Activated naive CD4-positive, alpha-beta T cell treated with Interleukin-2 at 50 U/mL for 16 hours (primary cell): ENCODE measurements at regions not wholly inside any gene's neighbourhood (a gene's known extent, or its start where the extent isn't known, plus 50 kb on each side); places are given as distances from the start of the nearest gene placed in this dataset.
"Not testable (repeated sequence)": the region's sequence is repeated elsewhere in the genome, so short reads cannot be mapped to it uniquely, and the experiment has no call there.

Source experiments
- DNase-seq: peaks from one replicate; pipeline ENCODE4 v3.0.0-alpha.2; 2020

DNA sequence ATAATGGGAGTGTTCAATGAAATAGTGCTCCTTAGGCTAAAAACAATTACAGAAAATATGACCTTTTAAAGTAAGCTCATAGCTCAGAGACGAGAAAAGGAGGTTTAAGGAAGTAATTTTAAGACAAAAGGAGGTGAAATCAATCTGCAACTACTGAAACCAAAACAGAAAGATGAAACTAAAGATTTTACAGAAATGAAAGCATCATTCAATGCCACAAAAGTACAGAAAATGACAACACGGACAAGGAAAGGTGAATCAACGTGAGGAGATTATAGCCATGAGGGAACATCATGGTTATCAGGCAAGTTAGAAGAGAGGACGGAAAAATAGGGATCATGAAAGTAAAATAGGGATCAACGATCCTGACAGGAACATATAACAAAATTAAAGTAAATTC is 745.2 kb downstream of the PCDH17 start:
- DNase-seq = no peak

DNA sequence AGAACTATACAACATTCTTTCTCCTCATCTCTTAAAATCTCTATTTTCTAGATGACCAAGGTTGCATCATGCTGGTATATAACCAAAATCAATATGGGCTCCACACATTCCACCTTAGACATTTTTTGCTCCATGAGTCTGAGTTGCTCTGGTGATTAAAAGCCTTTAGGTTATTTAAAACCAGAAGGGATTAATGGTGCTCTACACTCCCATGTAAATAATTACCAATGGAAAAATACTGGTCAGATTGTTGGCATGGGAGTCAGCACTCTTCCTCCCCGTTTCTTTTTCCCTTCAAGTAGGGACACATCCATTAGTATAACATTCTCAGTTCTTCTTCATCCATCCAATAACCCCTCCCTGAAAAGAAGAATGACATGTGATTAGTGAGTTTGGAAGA is 747.7 kb downstream of the PCDH17 start:
- DNase-seq = no peak

DNA sequence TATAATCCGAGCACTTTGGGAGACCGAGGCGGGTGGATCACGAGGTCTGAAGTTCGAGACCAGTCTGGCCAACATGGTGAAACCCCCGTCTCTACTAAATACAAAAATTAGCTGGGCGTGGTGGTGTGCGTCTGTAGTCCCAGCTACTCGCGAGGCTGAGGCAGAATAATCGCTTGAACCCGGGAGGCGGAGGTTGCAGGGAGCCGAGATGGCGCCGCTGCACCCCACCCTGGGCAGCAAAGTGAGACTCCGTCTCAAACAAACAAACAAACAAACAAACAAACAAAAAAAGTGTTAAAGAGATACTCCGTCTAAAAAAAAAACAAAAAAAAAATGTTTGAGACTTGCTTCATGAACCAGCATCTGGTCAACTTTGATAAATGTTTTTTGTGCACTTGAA is 753.8 kb downstream of the PCDH17 start:
- DNase-seq = not testable (repeated sequence)

DNA sequence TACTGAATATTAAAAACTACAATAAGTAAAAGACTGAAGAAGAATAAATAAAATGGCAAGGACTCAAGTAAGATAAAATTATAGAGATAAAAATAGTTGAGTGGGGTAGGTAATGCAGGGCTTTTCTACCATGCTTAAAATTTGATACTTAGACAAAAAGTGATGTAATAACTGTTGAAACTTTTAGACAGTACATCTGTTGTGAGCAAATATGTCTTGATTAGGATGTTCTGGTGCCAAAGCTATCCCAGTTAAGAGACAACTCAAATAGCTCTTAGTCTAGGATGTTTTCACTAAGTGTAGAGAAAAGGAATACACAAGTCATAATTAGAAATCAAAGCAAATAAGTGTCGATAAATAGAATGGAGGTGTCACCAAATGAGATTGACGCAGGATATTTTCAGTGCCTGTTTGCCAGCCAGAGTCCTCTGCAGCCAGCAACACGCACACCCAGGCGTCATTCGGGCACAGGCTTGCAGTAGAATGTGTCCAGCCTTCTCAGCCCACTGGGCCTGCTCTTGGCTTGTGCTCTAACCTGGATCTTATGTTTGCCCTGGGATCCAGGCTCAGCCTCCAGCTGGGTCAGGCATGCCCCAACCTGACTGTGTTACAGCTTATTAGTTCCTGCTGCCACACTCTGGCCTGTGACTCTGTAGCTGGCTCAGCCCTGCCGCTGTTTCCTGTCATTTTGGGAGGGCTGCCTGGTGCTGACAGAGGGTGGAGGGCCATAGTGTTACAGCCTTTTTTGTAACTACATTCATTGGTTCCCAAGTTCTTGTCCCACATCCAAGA is 766.2 kb downstream of the PCDH17 start:
- DNase-seq = no peak

DNA sequence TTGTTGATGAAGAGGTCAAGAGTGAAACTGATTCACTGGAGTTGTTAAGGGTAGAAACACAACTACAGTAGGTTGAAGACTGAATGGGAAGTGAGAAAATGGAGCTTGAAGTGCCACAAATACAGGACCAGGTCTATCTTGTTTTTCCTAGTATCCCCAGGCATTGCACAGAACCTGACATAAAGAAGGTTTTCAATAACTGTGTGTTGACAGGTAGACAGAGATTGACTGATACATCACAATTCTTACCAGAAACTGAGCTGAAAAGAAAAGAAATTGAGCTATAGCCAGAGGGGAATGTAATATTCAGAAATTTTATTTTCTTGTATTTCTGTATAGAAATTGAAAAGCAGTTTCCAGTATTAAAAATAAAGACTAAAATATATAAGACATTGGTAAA is 767.7 kb downstream of the PCDH17 start:
- no peak for DNase-seq

DNA sequence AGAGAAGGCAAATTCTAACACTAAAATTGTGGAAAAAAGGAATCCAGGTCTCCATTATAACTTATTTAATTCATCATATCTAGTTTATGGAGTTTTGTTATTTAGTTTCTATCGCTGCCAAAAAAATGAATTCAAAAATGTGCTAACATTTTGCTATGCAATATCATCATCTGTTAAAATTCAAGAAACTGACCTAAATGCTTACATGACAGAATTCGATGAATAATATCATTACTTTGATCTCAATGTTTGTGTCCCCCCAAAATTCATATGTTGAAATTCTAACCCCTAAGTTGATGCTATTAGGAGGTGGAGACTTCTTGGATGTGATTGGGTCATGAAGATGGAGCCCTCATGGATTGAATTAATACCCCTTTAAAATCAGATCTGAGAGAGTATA is 775.0 kb downstream of the PCDH17 start:
- no peak for DNase-seq

DNA sequence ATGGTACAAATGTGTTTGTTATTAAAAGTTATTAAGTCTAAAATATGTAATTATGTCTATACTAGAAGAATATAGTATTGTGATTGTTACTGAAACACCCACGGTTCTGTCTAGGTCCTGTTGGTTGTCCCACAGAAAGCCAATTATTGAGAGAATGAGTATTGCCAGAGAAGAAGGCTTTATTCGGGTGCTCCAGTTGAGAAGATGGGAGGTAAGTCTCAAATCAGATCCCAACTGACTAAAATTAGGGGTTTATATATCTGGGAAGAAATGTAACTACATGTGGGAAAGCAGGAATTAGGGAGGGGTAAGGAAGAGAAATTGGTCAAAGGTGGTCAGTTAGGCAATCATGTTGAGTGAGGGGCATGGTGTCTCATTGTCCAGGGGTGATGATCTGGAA is 798.4 kb downstream of the PCDH17 start:
- no peak for DNase-seq

DNA sequence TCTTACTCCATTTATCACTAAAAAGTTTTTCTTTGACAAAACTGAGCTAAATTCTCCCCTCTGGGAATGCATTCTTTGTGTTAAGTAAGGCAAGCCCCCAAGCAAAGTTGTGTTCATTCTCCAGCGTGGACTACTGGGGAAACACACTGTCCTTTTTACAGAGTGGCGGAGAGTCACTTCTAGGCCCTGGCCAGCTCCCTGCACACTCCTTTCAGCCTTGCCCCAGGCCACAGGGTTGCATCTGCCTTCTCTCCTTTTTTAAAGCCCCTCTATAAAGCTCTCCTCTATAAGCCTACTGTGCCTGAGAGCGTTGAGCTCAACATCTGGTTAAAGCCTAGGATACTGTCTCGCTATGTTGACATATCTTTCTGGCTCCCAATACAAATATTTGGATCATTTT is 803.4 kb downstream of the PCDH17 start:
- no peak for DNase-seq

DNA sequence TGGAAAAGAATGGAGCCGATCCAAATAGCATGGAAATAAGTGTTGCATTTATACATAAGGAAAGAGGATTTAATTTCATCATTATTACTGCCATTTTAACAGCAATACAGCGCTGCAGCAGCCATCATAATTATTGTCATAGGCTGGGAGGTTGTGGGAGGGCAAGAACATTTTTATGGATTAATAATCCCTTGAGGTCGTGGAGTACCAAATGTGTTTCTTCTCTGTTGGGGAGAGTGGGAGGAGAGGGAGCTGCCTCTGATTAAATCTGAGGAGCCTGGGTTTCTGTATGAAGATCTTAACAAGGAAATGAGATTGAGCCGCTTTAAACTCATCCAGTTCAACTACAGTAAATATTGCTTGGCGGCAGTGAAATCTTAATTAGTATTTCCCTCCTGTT is 805.9 kb downstream of the PCDH17 start:
- no peak for DNase-seq

DNA sequence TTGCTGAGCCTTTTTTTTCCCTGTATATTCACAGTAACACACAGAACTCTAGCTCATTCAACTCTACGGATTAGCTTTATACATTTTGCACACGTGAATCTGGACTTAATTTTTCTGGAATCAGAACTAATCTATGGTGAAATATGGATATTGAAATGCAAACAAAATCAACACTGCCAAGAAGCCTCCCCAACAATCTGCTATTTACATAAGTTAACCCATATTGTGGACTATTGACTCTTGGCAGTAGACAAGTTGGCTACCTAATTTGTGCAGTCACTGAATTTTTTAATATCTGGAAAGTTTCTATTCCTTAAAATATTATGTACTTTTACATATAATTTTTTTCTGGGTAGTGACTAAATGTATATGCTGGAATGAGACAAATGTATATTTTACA is 815.4 kb downstream of the PCDH17 start:
- no peak for DNase-seq

DNA sequence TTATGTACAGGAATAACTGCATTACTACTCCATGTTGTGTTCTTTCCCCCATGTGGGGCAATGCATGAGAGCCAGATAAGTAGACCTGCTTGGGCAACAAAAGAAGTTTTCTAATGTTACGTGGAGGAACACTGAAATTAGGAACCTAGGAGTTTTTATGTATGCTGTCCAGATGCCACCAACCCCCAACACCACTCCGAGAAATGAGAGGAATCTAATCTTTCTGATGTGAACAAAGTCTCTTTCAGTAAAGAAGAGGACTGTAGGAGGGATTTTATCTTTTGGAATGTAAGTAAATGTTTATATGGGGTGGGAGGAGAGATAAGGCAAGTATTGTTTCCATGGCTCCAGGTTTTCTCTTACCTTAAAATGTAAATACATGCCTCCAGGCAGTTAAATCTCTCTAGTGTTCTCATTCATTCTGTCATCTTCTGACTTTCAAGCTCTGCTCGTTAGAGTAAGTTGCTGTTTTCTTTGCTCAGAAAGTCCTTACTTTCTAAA is 820.6 kb downstream of the PCDH17 start:
- no peak for DNase-seq

DNA sequence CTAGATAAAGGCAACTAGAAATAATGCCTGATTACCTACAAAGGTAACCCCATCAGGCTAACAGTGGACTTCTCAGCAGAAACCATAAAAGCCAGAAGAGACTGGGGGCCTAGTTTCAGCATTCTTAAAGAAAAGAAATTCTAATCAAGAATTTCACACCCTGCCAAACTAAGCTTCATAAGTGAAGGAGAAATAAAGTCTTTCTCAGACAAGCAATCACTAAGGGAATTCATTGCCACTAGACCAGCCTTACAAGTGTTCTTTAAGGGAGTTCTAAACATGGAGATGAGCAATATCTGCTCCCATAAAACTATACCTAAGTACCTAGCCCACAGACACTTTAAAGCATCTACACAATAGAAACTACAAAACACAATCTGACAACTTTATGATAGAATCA is 823.5 kb downstream of the PCDH17 start:
- no peak for DNase-seq

DNA sequence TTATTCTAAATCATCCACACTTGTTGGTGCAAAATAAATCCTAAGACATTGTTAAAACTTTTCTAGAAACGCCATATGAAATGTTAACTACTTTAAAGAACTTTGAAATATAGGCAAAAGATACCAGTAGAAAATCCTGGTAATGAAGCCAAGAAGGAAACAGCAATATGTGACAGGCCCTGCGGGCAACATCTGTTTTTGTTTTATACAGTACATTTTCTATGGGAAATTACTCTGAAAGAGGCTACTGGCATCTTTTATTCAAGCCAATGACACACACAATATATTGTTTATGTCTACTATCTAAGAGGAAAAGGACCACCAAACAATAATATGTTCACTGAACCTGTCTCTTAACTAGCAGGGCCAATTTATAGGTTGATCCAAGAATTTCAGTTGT is 829.7 kb downstream of the PCDH17 start:
- DNase-seq = no peak

DNA sequence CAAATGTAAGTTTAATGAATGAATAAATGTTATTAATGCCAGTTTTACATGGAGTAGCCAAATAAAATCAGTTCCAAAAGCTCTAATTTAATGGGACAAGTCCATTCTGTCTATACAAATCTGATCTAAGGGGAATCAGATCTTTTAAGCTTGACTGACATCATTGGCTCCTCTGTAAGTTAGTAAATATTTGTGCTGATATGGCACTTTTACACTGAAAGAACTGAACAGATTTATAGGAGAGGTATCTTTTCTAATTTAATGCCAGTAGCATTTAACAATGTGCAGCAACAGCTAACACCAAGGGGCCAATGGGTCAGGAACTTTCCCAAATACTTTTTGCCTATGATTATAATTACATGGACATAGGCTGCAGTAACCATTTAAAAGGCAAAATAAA is 832.3 kb downstream of the PCDH17 start:
- DNase-seq = no peak

DNA sequence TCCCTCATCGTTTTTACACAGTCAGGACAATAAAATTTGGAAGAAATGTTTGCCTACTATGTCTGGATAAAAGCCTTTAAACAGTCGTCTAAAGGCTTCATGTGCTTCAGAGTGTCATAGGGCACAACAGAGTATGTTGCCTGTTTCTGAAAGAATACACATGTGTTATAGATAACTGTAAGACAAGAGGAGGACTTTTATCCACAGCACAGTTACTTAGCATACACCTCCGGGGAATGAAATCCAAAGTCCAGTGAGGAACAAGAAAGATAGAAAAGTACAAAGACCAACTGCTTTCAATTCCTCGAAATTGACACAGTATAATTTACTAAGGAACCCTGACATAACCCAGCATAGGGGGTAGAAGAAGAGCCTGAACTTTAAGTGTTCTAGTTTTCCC is 835.6 kb downstream of the PCDH17 start:
- no peak for DNase-seq

DNA sequence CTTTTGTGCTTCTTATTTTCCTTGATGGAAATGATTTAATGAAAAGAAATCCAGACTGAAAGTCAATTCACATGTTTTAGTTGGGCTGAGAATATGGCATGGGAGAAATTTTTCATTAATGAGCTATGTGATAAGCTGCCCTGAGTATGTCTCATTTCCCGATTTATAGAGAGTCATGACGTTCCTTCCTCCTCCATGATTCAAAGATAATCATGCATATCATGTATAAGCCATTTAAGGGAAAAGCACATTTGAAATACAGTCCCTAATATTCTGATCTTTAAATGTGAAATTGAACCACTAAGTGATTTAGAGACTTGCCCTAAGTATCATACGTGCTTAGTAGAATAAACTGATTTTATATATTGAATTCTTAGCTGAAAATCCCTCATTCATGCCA is 840.9 kb downstream of the PCDH17 start:
- DNase-seq = no peak

DNA sequence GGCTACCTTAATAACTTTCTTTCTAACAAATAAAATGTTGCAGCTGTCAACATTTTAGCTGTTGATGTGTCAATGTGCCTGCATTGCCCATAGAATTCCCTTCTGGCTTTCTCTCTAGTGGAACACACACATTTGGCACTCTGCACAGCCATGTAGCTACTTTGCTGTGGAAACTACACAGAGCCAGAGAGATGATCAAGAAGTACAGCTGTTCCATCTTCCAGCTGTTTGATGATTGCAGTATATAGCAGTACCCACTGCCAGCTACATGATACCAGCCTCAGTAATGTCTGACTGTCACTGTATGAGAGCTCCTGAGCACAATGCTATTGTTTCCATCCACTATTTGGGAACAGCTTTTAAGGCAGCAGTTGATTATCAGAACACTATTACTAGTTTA is 843.0 kb downstream of the PCDH17 start:
- no peak for DNase-seq

DNA sequence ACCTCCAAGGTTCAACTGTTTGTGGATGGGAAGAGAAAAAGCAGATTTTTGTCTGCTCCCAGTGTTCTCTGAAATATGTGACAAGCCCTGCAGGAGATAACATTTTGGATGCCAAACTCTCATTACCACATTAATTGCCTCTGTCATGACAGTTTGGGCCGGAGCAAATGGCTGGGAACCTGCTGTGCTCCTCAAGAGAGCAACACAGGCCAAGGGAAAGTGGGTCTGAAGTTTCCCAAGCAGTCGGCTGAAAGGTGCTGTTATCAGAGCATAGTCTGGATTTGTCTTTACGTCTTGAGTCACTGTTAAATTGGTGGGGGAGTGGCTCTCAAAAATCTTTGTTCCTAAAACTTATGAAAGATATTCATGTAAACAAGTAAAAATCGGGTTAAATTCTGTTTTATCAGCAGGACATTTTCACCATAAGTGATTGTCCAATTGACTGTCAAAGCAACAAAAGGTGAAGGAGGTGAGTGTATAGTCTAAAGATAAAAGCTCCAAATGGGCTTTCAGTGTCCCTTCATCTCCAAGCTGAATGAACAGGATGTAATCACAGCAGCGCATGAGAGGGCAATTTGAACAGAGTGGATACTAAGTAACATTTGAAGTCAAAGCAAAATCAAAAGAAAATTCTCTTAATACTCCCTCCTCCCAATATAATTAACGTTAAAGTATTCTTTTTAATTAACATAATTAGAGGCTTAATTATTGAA is 844.8 kb downstream of the PCDH17 start:
- DNase-seq = no peak

DNA sequence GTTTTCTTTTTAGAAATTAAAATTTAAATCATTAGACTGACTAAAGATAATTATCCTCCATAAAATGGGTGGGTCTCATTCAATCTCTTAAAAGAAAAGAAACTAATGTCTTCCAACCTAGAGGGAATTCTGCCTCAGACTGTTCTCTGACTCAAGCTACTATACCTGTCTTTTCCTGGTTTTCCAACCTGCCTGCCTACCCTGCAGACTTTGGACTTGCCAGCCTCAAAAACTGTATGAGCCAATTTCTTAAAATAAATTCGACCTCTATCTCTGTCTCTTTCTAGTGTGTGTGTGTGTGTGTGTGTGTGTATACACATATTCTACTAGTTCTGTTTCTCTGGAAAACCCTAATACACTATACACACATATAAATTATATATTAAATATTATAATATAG is 847.3 kb downstream of the PCDH17 start:
- no peak for DNase-seq

DNA sequence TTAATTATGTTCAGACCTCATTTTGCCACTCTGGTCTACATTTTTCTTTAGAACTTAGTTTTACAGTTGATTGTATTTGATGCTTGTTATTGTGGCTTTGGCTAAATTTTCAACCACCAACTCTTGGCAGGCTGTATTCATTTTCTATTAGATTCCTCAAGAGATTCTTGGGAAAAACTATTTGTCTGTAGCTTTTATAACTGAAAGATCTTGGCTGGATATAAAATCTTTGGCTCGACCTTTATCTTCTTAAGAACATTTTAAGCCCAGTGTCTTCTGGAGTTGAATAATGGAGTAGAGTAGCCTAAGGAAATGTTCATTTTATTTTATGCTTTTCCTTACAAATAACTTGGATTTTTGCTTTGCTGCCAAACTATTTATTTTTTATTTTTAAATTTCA is 848.5 kb downstream of the PCDH17 start:
- no peak for DNase-seq

DNA sequence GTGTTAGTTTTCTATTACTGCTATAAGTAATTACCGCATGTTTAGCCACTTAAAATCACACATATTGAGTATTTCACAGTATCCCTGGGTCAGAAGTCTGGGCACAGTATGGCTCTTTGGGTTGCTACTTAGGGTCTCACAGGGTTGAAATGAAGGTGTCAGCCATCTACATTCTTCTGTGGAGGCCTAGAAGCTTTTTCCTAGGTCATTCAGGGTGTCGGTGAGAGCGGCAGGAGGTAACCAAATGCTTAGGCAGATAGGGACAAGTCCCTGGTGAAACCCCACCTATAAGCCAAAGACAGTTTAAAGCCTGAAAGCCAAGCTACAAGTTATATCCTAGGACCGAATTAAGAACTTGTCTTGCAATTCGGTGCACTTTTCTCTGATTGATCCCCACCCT is 856.7 kb downstream of the PCDH17 start:
- no peak for DNase-seq

DNA sequence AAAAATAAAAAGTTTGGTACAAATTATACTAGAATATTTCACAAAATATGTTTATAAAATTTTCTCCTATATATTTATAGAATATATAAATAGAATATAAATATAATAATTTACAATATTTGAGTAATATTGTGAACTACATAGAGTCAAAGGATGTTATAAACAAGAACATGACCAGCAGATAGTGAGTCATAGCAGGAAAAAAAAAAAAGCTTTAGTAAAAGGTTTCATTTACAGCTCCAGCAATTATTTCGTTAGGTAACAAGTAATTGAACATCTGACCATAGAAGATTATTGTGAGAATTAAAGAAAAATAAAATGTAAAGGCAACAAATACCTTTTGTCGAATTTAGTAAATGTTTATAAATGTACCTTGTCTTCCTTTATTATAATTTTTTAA is 864.1 kb downstream of the PCDH17 start:
- no peak for DNase-seq

DNA sequence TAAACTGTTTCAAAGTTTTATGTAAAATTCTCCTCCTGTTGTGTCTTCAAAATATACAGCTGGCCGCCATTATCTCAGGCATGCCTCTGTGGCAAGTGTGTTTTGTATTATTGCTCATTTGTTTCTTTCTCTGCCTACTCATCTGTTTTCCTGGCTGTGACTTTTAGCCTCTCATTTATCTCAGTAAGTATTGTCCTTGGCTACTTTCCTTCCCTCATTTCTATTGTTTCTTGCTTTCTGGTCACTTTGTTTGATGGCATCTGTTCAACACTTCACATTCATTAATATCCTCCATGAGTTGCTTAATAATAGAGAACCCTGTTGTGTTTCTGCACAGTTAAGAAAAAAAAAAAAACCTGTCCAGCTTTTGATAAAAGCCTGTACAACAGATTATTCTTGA is 869.4 kb downstream of the PCDH17 start:
- no peak for DNase-seq

DNA sequence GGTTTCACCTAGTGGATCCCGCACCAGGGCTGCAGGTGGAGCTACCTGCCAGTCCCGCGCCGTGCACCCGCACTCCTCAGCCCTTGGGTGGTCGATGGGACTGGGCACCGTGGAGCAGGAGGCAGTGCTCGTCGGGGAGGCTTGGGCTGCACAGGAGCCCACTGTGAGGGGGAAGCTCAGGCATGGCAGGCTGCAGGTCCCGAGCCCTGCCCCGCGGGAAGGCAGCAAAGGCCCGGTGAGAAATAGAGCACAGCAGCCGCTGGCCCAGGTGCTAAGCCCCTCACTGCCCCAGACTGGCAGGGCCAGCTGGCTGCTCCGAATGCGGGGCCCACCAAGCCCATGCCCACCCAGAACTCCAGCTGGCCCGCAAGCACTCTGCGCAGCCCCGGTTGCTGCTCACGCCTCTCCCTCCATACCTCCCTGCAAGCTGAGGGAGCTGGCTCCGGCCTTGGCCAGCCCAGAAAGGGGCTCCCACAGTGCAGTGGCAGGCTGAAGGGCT is 872.7 kb downstream of the PCDH17 start:
- DNase-seq = not testable (repeated sequence)
